HG02571 (cell line): ENCODE measurements at regions not wholly inside any gene's neighbourhood (a gene's known extent, or its start where the extent isn't known, plus 50 kb on each side); places are given as distances from the start of the nearest gene placed in this dataset.
"Not testable (repeated sequence)": the region's sequence is repeated elsewhere in the genome, so short reads cannot be mapped to it uniquely, and the experiment has no call there.

Experiments used
- ATAC-seq: cut with Tn5 transposase; IDR thresholded peaks from one replicate; pipeline ENCODE4 v1.9.1; 2021; ENCODE audit warnings: mild to moderate bottlenecking, moderate library complexity; ENCODE audit not compliant: unreplicated experiment

GRCh38 chr13:22773465-22773864 is 407.3 kb upstream of the SGCG start:
- ATAC-seq = no peak

- no peak for ATAC-seq
Observed at GRCh38 chr13:22776394-22777186, 404.2 kb upstream of the SGCG start.

GRCh38 chr13:22777207-22777606 is 403.6 kb upstream of the SGCG start:
- no peak for ATAC-seq

GRCh38 chr13:22789027-22789593 is 391.7 kb upstream of the SGCG start:
- ATAC-seq = no peak

GRCh38 chr13:22789916-22790315 is 390.9 kb upstream of the SGCG start:
- no peak for ATAC-seq

GRCh38 chr13:22793598-22794134 is 387.1 kb upstream of the SGCG start:
- ATAC-seq = no peak

- no peak for ATAC-seq
Observed at GRCh38 chr13:22800526-22801401, 380.0 kb upstream of the SGCG start.

- ATAC-seq = no peak
Observed at GRCh38 chr13:22801402-22802003, 379.3 kb upstream of the SGCG start.

GRCh38 chr13:22812793-22813192 is 368.0 kb upstream of the SGCG start:
- no peak for ATAC-seq

GRCh38 chr13:22813531-22814377 is 367.0 kb upstream of the SGCG start:
- ATAC-seq = not testable (repeated sequence)

- ATAC-seq = not testable (repeated sequence)
Observed at GRCh38 chr13:22814433-22814832, 366.3 kb upstream of the SGCG start.

GRCh38 chr13:22821589-22821988 is 359.2 kb upstream of the SGCG start:
- ATAC-seq = no peak

GRCh38 chr13:22825186-22825585 is 355.6 kb upstream of the SGCG start:
- ATAC-seq = no peak

- ATAC-seq = no peak
Observed at GRCh38 chr13:22828081-22828480, 352.7 kb upstream of the SGCG start.

- ATAC-seq = no peak
Observed at GRCh38 chr13:22836475-22836874, 344.3 kb upstream of the SGCG start.

GRCh38 chr13:22837980-22838647 is 342.7 kb upstream of the SGCG start:
- ATAC-seq = no peak

- ATAC-seq = no peak
Observed at GRCh38 chr13:22839603-22840530, 340.9 kb upstream of the SGCG start.

- no peak for ATAC-seq
Observed at GRCh38 chr13:22846551-22846950, 334.2 kb upstream of the SGCG start.
